ENCODE measurements at regions not wholly inside any gene's neighbourhood (a gene's known extent, or its start where the extent isn't known, plus 50 kb on each side); places are given as distances from the start of the nearest gene placed in this dataset.

DNA sequence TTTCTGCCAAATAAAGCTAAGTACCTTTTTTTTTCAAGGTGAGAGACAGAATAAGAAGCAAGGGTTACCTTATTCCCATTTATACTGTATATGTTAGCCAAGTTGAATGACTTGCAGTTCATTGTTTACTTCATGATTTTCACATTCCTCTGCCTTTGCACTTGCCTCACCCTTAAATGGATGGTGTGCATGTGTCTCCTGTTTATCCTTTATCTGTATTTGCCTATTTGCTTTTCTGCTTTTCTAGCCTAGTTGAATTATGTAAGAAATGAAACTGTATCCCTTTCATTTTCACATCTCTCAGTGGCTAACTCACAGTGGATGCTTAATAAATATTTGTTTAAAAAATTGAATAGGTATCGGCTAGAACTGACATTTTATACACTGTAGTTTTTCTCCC is 200.8 kb upstream of the ST8SIA4 start:
- Histone ChIP-seq H3K36me3 (ENCODE audit: control insufficient read depth in 2 of 3, insufficient read depth in 3 of 3, low read length in 3 of 3) (no peaks in the 10 kb centered on the region), H3K9ac (ENCODE audit: low read length in 3 of 3) (no peak overlapping the region), H3K9me3 (ENCODE audit: control insufficient read depth in 2 of 3, insufficient read depth in 1 of 3, low read length in 3 of 3) (no peaks in the 10 kb centered on the region), H3K4me1 (ENCODE audit: control insufficient read depth in 2 of 3, insufficient read depth in 2 of 3, low read depth in 1 of 3, low read length in 3 of 3) (no peaks in the 10 kb centered on the region), H3K27me3 (ENCODE audit: control insufficient read depth, insufficient read depth, low read length) (no peaks in the 10 kb centered on the region), H3K4me3 (ENCODE audit: low read length in 3 of 3) (no peak overlapping the region), H3K27ac (ENCODE audit: low read depth in 2 of 2, low read length in 2 of 2) (no peak overlapping the region)
- TF ChIP-seq, protein P1, sequence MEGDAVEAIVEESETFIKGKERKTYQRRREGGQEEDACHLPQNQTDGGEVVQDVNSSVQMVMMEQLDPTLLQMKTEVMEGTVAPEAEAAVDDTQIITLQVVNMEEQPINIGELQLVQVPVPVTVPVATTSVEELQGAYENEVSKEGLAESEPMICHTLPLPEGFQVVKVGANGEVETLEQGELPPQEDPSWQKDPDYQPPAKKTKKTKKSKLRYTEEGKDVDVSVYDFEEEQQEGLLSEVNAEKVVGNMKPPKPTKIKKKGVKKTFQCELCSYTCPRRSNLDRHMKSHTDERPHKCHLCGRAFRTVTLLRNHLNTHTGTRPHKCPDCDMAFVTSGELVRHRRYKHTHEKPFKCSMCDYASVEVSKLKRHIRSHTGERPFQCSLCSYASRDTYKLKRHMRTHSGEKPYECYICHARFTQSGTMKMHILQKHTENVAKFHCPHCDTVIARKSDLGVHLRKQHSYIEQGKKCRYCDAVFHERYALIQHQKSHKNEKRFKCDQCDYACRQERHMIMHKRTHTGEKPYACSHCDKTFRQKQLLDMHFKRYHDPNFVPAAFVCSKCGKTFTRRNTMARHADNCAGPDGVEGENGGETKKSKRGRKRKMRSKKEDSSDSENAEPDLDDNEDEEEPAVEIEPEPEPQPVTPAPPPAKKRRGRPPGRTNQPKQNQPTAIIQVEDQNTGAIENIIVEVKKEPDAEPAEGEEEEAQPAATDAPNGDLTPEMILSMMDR (IDR thresholded peaks at IDR 0.05; ENCODE audit: borderline replicate concordance, extremely low read depth, insufficient read depth): no peak
- DNase-seq: no peak
- intact Hi-C loops (cut with DNase I): no loop called here
- no peak for FAIRE-seq

DNA sequence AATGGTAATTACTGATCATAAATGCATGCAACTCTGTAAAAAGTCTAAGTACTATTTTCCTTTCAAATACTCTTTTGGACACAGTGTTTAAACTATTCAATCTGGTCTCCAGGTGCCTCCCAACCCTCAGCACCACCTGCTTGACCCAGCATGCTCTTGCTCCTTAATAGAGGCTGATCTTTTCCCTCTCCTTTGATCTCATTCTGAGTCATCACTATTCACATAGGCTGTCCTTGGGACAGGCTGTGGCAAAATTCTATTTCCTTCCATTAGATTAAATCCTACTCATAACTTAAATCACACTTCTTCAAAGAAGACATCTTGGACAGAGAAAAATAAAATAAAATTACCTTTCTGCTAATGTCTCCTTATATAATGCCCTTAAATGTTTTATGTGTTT is 199.4 kb upstream of the ST8SIA4 start:
- Histone ChIP-seq H3K4me1 (ENCODE audit: control insufficient read depth in 2 of 3, insufficient read depth in 2 of 3, low read depth in 1 of 3, low read length in 3 of 3) (no peaks in the 10 kb centered on the region), H3K27ac (ENCODE audit: low read depth in 2 of 2, low read length in 2 of 2) (no peak overlapping the region), H3K27me3 (ENCODE audit: control insufficient read depth, insufficient read depth, low read length) (no peaks in the 10 kb centered on the region), H3K9me3 (ENCODE audit: control insufficient read depth in 2 of 3, insufficient read depth in 1 of 3, low read length in 3 of 3) (no peaks in the 10 kb centered on the region), H3K4me3 (ENCODE audit: low read length in 3 of 3) (no peak overlapping the region), H3K36me3 (ENCODE audit: control insufficient read depth in 2 of 3, insufficient read depth in 3 of 3, low read length in 3 of 3) (no peaks in the 10 kb centered on the region), H3K9ac (ENCODE audit: low read length in 3 of 3) (no peak overlapping the region)
- FAIRE-seq: no peak
- TF ChIP-seq, protein P1 (IDR thresholded peaks at IDR 0.05; ENCODE audit: borderline replicate concordance, extremely low read depth, insufficient read depth): no peak
- no peak for DNase-seq
- intact Hi-C loops (cut with DNase I): no loop called here

DNA sequence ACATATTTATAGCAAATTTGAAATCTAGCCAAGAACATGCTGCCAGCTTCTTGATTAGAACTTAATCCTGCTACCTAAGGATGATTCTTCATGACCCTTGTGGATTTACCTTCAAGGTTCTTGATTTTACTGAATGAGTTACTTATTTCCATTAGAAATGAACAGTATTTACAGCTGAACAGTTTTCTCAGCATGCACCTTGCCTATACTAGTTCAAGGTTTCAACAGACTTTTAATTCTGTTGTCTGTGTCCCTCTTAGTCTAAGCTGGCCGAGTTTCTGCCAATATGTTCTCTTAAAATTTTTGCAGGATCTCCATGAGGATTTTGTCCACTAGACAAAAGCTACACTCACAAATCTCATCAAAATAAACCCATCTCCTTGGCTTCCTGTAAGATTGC is 188.8 kb upstream of the ST8SIA4 start:
- TF ChIP-seq, protein P1 (IDR thresholded peaks at IDR 0.05; ENCODE audit: borderline replicate concordance, extremely low read depth, insufficient read depth): no peak
- H3K4me1 ChIP-seq (ENCODE audit: control insufficient read depth in 2 of 3, insufficient read depth in 2 of 3, low read depth in 1 of 3, low read length in 3 of 3): no peaks in the 10 kb centered on the region
- H3K9ac ChIP-seq (ENCODE audit: low read length in 3 of 3): no peak overlapping the region
- H3K27me3 ChIP-seq (ENCODE audit: control insufficient read depth, insufficient read depth, low read length): no peaks in the 10 kb centered on the region
- H3K27ac ChIP-seq (ENCODE audit: low read depth in 2 of 2, low read length in 2 of 2): no peak overlapping the region
- H3K4me3 ChIP-seq (ENCODE audit: low read length in 3 of 3): no peak overlapping the region
- no peaks in the 10 kb centered on the region for H3K9me3 ChIP-seq (ENCODE audit: control insufficient read depth in 2 of 3, insufficient read depth in 1 of 3, low read length in 3 of 3)
- DNase-seq: peak in 1 of 5 donors; percentile 9
- intact Hi-C loops (cut with DNase I): no loop called here
- H3K36me3 ChIP-seq (ENCODE audit: control insufficient read depth in 2 of 3, insufficient read depth in 3 of 3, low read length in 3 of 3): no peaks in the 10 kb centered on the region
- FAIRE-seq: no peak

DNA sequence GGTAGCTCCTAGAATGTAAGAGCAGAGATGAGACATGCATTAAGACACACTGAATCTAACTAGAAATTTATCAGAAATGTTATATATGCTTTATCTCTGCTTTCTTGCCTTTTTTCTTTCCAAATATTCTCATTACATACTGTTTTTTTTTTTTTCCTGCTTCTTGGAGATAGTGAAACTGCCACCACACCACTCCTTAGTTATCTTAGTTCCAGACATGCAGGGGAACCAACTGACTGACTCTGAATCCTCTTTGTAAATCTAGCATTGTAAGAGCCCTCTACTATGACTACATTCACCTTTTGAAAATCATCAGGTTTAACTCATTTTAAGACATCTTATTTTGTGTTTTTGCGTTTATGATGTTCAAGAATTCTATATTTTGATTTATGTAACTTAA is 181.3 kb upstream of the ST8SIA4 start:
- TF ChIP-seq, protein P1 (IDR thresholded peaks at IDR 0.05; ENCODE audit: borderline replicate concordance, extremely low read depth, insufficient read depth): no peak
- no peak overlapping the region for H3K4me3 ChIP-seq (ENCODE audit: low read length in 3 of 3)
- H3K27ac ChIP-seq (ENCODE audit: low read depth in 2 of 2, low read length in 2 of 2): no peak overlapping the region
- no peaks in the 10 kb centered on the region for H3K36me3 ChIP-seq (ENCODE audit: control insufficient read depth in 2 of 3, insufficient read depth in 3 of 3, low read length in 3 of 3)
- H3K9ac ChIP-seq (ENCODE audit: low read length in 3 of 3): no peak overlapping the region
- no peaks in the 10 kb centered on the region for H3K4me1 ChIP-seq (ENCODE audit: control insufficient read depth in 2 of 3, insufficient read depth in 2 of 3, low read depth in 1 of 3, low read length in 3 of 3)
- FAIRE-seq (no peak), DNase-seq (no peak)
- intact Hi-C loops (cut with DNase I): no loop called here
- H3K9me3 ChIP-seq (ENCODE audit: control insufficient read depth in 2 of 3, insufficient read depth in 1 of 3, low read length in 3 of 3): no peaks in the 10 kb centered on the region
- no peaks in the 10 kb centered on the region for H3K27me3 ChIP-seq (ENCODE audit: control insufficient read depth, insufficient read depth, low read length)
